ENCODE measurements at regions not wholly inside any gene's neighbourhood (a gene's known extent, or its start where the extent isn't known, plus 50 kb on each side); places are given as distances from the start of the nearest gene placed in this dataset.

GRCh38 chr12:3944620-3945019 is 71.4 kb upstream of the PARP11 start:
- no peak overlapping the region for H3K27ac ChIP-seq (ENCODE audit: insufficient read depth, low read length)
- no peak overlapping the region for H3K18ac ChIP-seq (ENCODE audit: low read depth, low read length)
- in situ Hi-C loops (cut with MboI; ENCODE audit: low sequenced_read_pairs): no loop called here
- no peak overlapping the region for H2BK5ac ChIP-seq (ENCODE audit: low read depth, low read length, poor library complexity, severe bottlenecking)
- no peak overlapping the region for H2AK5ac ChIP-seq (ENCODE audit: low read depth, low read length)
- H3K27me3 ChIP-seq (ENCODE audit: control insufficient read depth, insufficient read depth, low read length): no peaks in the 10 kb centered on the region
- no peak overlapping the region for H3K9ac ChIP-seq (ENCODE audit: low read depth, low read length)
- intact Hi-C loops (cut with micrococcal nuclease): no loop called here
- BruUV-seq (replicated peaks): no TSS peak
- no peak overlapping the region for H2BK15ac ChIP-seq (ENCODE audit: low read depth, low read length)
- no peaks in the 10 kb centered on the region for H3K36me3 ChIP-seq (ENCODE audit: control insufficient read depth, insufficient read depth, low read length)
- H3K14ac ChIP-seq (replicated peaks; ENCODE audit: low read depth, low read length): no peak overlapping the region
- dilution Hi-C loops (cut with HindIII; ENCODE audit: low sequenced_read_pairs, unreplicated experiment): no loop called here
- DNase-seq (no peak), ATAC-seq (ENCODE audit: low read depth) (no peak)
- no peaks in the 10 kb centered on the region for H3K9me1 ChIP-seq (ENCODE audit: insufficient read depth, low read length)
- TF ChIP-seq CEBPB (IDR thresholded peaks at IDR 0.05; ENCODE audit: low read depth, low read length) (no peak), USF2 (IDR thresholded peaks at IDR 0.05; ENCODE audit: low read depth, low read length) (no peak), RAD21 (IDR thresholded peaks at IDR 0.05; ENCODE audit: low read length) (no peak), CHD1 (IDR thresholded peaks at IDR 0.05; ENCODE audit: low read depth, low read length) (no peak), MAZ (IDR thresholded peaks at IDR 0.05; ENCODE audit: borderline replicate concordance, low read depth, low read length) (no peak), RCOR1 (IDR thresholded peaks at IDR 0.05; ENCODE audit: insufficient replicate concordance, low read length) (no peak), MAFK (IDR thresholded peaks at IDR 0.05; ENCODE audit: low read depth, low read length) (no peak), FOS (IDR thresholded peaks at IDR 0.05; ENCODE audit: low read depth, low read length) (no peak), RFX5 (IDR thresholded peaks at IDR 0.05; ENCODE audit: low read depth, low read length) (no peak), CTCF (conservative IDR thresholded peaks at IDR 0.05; ENCODE audit: low read depth, low read length) (no peak), ELK1 (IDR thresholded peaks at IDR 0.05; ENCODE audit: borderline replicate concordance, low read depth, low read length) (no peak), SMC3 (IDR thresholded peaks at IDR 0.05; ENCODE audit: low read depth, low read length) (no peak), MXI1 (IDR thresholded peaks at IDR 0.05; ENCODE audit: borderline replicate concordance, low read depth, low read length) (no peak)
- H3K4me2 ChIP-seq (ENCODE audit: low read depth, low read length): no peak overlapping the region
- no peaks in the 10 kb centered on the region for H3K4me1 ChIP-seq (ENCODE audit: control insufficient read depth, insufficient read depth, low read length)
- no peak overlapping the region for H4K5ac ChIP-seq (ENCODE audit: low read depth, low read length)
- no peaks in the 10 kb centered on the region for H4K20me1 ChIP-seq (ENCODE audit: insufficient read depth, low read length)
- no peak overlapping the region for H3K56ac ChIP-seq (ENCODE audit: extremely low read depth, insufficient read depth, low read length)
- no CpG with 5 or more reads among the region's 1 CpG for WGBS, 2 experiments (ENCODE audit: extremely low coverage in 2 of 2, insufficient read length in 1 of 2)
- CTCF ChIA-PET: no interaction called here
- H4K91ac ChIP-seq (ENCODE audit: insufficient read depth, low read depth, low read length): no peak overlapping the region
- H3K23ac ChIP-seq (ENCODE audit: low read depth, low read length): no peak overlapping the region
- no peaks in the 10 kb centered on the region for H3K9me3 ChIP-seq (ENCODE audit: control insufficient read depth, insufficient read depth, low read length)
- POLR2A ChIA-PET (ENCODE audit: unreplicated experiment): no interaction called here
- no peak overlapping the region for H2AFZ ChIP-seq (replicated peaks; ENCODE audit: low read length, poor library complexity)
- H3K4me3 ChIP-seq (ENCODE audit: insufficient read depth, low read depth, low read length): no peak overlapping the region
- H3K79me1 ChIP-seq (ENCODE audit: low read depth in 1 of 2, low read length in 2 of 2): no peaks in the 10 kb centered on the region
- H2BK20ac ChIP-seq (ENCODE audit: low read depth, low read length): no peak overlapping the region
- H4K8ac ChIP-seq (ENCODE audit: low read depth in 2 of 2, low read length in 2 of 2): no peak overlapping the region
- H2BK120ac ChIP-seq (ENCODE audit: low read depth, low read length): no peak overlapping the region
- H3K4ac ChIP-seq (ENCODE audit: low read depth, low read length): no peak overlapping the region
- H2AK9ac ChIP-seq (replicated peaks; ENCODE audit: low read depth, low read length, poor library complexity): no peak overlapping the region

All from IMR-90 (cell line).